NCI-H1436 treated with DMSO at 0.1 percent for 48 hours (cell line): ENCODE measurements at regions not wholly inside any gene's neighbourhood (a gene's known extent, or its start where the extent isn't known, plus 50 kb on each side); places are given as distances from the start of the nearest gene placed in this dataset.
A peak's percentile ranks its signal among the peaks of the same experiment; 100 is the strongest.

Source experiments
- DNase-seq: peaks from one replicate; lab custom pipeline; 2025; lab: John Stamatoyannopoulos, UW

DNA sequence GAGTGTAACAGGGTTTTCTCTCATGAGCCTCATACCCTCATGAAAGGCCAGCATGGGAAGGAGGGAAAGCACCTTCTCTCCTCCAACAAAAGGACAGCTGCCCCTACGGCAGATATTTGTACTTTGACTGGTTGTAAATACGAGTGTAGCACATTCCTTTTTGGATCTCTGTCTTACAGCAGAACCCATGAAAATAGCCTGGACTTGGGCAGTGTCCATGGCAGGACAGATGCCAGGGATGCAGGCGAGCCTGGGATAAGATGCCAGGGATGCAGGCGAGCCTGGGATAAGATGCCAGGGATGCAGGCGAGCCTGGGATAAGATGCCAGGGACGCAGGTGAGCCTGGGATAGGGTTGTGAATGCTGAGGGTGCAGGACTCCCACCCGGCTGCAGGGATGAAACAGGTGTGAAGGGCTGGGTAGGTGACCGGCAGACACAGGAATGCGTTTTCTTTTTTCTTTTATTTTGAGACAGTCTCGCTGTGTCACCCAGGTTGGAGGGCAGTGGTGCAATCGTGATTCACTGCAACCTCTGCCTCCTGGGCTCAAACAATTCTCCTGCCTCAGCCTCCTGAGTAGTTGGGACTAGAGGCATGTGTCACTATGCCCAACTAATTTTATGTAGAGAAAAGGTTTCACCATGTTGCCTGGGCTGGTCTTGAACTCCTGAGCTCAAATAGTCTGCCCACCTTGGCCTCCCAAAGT is 120.0 kb downstream of the BEGAIN start:
- no peak for DNase-seq

DNA sequence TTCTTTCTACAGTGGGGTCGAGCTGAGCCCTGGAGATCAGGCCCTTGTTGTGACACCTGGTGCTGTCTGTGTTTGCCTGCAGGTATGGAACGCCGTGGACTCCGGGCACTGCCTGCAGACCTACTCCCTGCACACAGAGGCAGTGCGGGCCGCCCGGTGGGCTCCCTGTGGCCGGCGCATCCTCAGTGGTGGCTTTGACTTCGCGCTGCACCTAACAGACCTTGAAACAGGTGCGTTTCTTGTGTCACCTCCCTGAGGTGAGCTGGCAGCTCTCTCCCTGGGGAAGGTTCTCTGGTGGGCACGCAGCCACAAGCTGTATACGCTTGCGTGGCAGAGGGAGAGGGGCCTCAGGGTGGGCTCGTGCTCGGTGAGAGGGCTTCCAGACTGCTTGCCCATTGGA is 119.3 kb downstream of the BEGAIN start:
- no peak for DNase-seq

- no peak for DNase-seq
Observed at GRCh38 chr14:100468557-100468956, 118.7 kb downstream of the BEGAIN start.

DNA sequence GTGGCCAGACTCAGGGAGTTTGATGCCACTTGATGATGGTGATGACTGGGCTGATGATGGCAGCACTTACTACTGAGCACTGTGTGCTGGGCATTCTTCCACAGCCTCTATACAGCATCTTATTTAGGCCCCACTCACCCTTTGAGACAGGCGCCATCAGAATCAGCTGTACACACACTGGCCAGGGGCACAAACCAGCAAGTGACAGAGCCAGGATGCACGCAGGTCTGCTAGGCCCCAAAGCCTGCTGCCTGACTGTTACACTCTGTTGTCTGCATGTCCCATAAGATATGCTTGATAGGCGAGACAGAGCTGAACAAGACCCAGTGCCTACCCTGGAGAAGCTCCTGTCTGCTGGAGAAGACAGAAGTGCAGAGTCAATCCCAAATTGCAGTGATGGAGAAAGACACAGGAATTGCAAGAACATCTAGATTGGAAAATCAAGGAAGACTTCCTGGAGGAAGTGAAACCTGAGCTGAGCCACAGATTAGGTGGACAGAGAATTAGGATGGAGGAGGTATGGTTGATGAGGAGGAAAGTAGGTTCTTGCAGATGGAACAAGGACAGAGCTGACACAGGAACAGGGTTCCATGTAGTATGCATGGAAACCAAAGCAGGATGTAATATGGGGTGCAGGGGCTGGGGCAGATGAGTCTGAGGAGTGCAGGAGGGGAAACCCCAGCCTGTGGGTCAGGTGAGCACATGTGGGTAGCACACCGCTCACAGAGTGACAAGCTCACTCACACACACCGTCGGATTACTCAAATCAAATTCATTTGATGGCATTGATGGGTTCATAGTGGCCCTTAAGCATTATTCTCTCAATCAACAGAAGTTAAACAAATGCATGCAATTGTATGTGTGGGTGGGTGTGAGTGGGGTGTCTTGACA is 117.3 kb downstream of the BEGAIN start:
- no peak for DNase-seq

DNA sequence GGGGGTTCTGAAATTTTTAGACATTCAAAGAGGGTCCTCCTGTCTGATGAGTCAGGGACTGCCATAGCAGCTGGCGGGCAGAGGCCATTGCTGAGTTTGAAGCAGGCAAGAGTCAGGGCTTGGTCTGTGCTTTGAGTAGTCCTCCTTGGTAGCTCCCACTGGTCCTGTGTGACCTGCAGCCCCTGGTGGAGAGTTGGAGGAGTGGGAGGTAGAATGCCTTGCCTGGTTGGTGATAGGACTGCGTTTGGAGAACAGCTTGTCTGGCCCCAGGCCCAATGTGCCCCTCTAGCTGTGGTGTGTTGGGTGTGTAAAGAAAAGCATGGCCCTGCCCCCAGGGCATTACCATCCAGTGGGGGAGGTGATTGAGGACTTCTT is 116.7 kb downstream of the BEGAIN start:
- DNase-seq, result no peak

DNA sequence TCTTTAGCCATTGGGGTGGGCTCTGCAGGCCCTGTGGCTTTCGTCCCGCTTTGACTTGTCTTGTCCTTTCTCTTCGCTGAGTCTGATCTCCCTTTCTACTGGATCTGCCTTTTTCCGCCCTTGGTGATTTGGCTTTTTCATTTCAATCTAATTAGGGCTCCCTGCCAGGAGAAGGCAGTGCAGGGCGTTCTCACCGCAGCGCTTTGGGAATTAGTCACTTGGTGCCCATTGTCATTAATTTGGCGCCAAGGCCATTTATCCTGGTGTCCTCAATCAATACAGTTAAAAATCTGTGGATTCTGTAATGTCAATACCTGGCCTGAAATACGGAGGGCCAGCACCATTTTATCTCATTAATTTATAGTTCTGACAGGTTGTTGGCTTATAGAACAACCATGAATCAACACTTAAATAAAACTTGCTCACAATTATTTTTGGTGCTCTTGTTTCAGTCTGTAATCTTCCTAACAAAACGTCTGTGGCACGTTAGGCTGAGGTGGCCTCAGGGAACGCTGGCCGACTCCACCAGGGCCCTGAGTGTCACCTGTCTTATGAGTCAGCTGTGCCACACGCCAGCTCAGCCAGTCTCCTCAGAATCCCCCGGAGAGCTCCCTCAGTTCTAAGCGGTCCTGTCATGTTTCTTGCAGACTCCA is 115.7 kb downstream of the BEGAIN start:
- DNase-seq, result peak; percentile 74

DNA sequence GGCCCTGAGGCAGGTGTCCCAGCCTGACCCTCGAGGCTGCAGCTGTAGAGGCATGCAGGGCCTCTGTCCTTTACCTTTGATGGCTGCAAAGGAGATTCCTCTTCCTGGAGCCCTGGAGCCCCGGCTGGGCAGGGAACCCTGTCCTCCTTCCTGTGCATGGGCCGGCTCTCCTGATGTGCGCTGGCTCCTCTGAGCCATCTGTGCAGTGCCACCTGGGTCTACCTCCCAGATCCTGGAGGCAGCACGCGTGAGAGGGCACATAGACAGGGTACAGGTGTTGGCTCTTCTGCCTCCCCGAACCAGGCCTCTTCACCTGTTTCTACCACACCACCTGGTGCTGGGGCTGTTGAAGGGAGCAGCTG is 115.1 kb downstream of the BEGAIN start:
- peak; percentile 49 for DNase-seq

DNA sequence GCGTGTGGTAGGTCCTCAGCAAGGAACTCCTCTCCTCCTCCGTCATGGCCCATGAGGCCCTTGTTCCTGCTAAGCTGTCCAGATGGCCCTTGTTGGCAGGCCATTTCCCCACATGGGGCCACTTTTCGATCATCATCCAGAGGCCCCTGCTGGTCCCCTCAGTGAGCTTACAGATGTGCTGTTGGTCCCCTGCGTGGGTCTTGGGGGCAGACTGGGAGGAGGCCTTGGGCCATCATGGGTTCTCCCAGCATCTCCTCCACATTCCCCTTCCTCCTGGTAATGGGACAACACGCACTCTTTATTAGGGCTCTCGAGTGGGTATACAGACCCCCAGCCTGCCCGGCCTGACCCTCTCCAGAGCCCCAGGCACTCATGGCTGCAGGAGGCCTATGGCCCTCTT is 114.7 kb downstream of the BEGAIN start:
- DNase-seq, result no peak

DNA sequence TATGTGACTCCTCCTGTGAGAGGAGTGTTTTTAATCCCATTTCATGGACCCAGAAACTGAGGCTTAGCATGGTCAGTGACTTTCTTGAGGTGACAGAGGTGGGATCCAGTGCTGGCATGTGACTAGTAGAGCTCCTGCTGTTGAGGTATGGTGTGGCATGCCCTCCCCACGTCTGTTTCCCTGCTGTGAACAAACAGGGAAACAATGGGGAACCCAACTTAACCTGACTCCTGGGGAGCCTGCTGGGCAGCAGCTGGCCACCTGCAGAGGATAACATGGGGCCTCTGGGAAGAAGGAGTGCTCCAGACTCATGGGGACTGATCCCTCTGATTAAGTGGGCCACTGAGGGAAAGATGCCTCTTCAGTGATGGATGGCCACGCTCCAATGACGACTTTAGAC is 114.0 kb downstream of the BEGAIN start:
- no peak for DNase-seq

- no peak for DNase-seq
Observed at GRCh38 chr14:100474196-100474595, 113.0 kb downstream of the BEGAIN start.

DNA sequence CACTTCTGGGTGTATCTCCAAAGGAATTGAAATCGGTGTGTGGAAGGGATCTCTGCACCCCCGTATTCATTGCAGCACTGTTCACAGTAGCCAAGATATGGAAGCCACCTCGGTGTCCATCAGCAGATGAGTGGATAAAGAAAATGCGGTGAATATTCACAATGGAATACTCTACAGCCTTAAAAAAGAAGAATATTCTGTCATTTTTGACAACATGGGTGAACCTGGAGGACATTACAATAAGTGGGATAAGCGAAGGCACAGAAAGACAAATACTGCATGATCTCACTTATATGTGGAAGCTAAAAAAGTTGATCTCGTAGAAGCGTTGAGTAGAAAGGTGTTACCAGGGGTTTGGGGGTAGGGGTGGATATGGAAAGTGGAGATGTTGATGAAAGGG is 111.9 kb downstream of the BEGAIN start:
- DNase-seq, result no peak

GRCh38 chr14:100476012-100476822 is 111.0 kb downstream of the BEGAIN start:
- DNase-seq, result no peak

GRCh38 chr14:100484531-100485267 is 102.5 kb downstream of the BEGAIN start:
- no peak for DNase-seq

- peak; percentile 78 for DNase-seq
Observed at GRCh38 chr14:100486025-100486828, 101.0 kb downstream of the BEGAIN start.
